Activated naive CD4-positive, alpha-beta T cell treated with anti-CD3 and anti-CD28 coated beads, Interleukin-2, amount 50 U/mL, for 72 hours (primary cell): ENCODE measurements at regions not wholly inside any gene's neighbourhood (a gene's known extent, or its start where the extent isn't known, plus 50 kb on each side); places are given as distances from the start of the nearest gene placed in this dataset.

Experiments
- ATAC-seq, 2 donors: fragments of 150-1000 bp; cut with Tn5 transposase; 2 replicates each; pipeline ENCODE4 v1.10.0; 2021; ENCODE audit warnings: mild to moderate bottlenecking in 2 of 2, moderate library complexity in 2 of 2
- DNase-seq, 2 donors: peaks; one replicate each; pipeline ENCODE4 v3.0.0; 2021 to 2022; ENCODE audit warnings: low spot score in 2 of 2
- H3K27ac Mint-ChIP-seq, 2 donors: one replicate each; pipeline ENCODE4 v1.8.0; 2022; ENCODE audit warnings: mild to moderate bottlenecking in 2 of 2, mixed read lengths in 2 of 2
- H3K36me3 Mint-ChIP-seq, 2 donors: one replicate each; pipeline ENCODE4 v1.8.0; 2022; ENCODE audit warnings: mixed read lengths in 2 of 2
- H3K9me3 Mint-ChIP-seq, 2 donors: one replicate each; pipeline ENCODE4 v1.8.0; 2022; ENCODE audit warnings: mixed read lengths in 2 of 2

- ATAC-seq (no peak), DNase-seq (no peak)
- Mint-ChIP-seq H3K27ac (no peak overlapping the region), H3K36me3 (no peaks in the 10 kb centered on the region), H3K9me3 (peaks cover 4 to 18% of the 10 kb centered on the region in 2 donors)
Observed at GRCh38 chr3:6079561-6080179, 781.2 kb upstream of the GRM7 start.

GRCh38 chr3:6088433-6088832 is 772.5 kb upstream of the GRM7 start:
- Mint-ChIP-seq H3K36me3 (no peaks in the 10 kb centered on the region), H3K27ac (no peak overlapping the region), H3K9me3 (peaks cover 9 to 12% of the 10 kb centered on the region in 2 donors)
- no peak for DNase-seq
- no peak for ATAC-seq

GRCh38 chr3:6089780-6090179 is 771.1 kb upstream of the GRM7 start:
- no peak for DNase-seq
- Mint-ChIP-seq H3K36me3 (no peaks in the 10 kb centered on the region), H3K27ac (no peak overlapping the region), H3K9me3 (peaks cover 7 to 8% of the 10 kb centered on the region in 2 donors)
- ATAC-seq: no peak

- Mint-ChIP-seq H3K27ac (no peak overlapping the region), H3K9me3 (peaks cover 7 to 8% of the 10 kb centered on the region in 2 donors), H3K36me3 (no peaks in the 10 kb centered on the region)
- no peak for ATAC-seq
- DNase-seq: no peak
Observed at GRCh38 chr3:6091262-6091661, 769.7 kb upstream of the GRM7 start.

- H3K27ac Mint-ChIP-seq: no peak overlapping the region
- H3K36me3 Mint-ChIP-seq: no peaks in the 10 kb centered on the region
- DNase-seq: no peak
- H3K9me3 Mint-ChIP-seq: peaks cover 8 to 12% of the 10 kb centered on the region in 2 donors
- no peak for ATAC-seq
Observed at GRCh38 chr3:6095006-6095405, 765.9 kb upstream of the GRM7 start.

GRCh38 chr3:6097021-6097420 is 763.9 kb upstream of the GRM7 start:
- peaks cover 8 to 16% of the 10 kb centered on the region in 2 donors for H3K9me3 Mint-ChIP-seq
- no peaks in the 10 kb centered on the region for H3K36me3 Mint-ChIP-seq
- DNase-seq (no peak), ATAC-seq (no peak)
- no peak overlapping the region for H3K27ac Mint-ChIP-seq

- peaks cover 8 to 18% of the 10 kb centered on the region in 2 donors for H3K9me3 Mint-ChIP-seq
- H3K27ac Mint-ChIP-seq: no peak overlapping the region
- no peaks in the 10 kb centered on the region for H3K36me3 Mint-ChIP-seq
- ATAC-seq (no peak), DNase-seq (no peak)
Observed at GRCh38 chr3:6097556-6097955, 763.4 kb upstream of the GRM7 start.

- ATAC-seq: no peak
- DNase-seq: no peak
- Mint-ChIP-seq H3K9me3 (peaks cover 0 to 15% of the 10 kb centered on the region in 2 donors), H3K27ac (no peak overlapping the region), H3K36me3 (no peaks in the 10 kb centered on the region)
Observed at GRCh38 chr3:6098516-6099157, 762.3 kb upstream of the GRM7 start.

- DNase-seq (no peak), ATAC-seq (no peak)
- Mint-ChIP-seq H3K27ac (no peak overlapping the region), H3K36me3 (no peaks in the 10 kb centered on the region), H3K9me3 (peaks cover under 1 to 15% of the 10 kb centered on the region in 2 donors)
Observed at GRCh38 chr3:6099458-6100075, 761.3 kb upstream of the GRM7 start.

GRCh38 chr3:6105187-6105586 is 755.7 kb upstream of the GRM7 start:
- peaks cover 7 to 10% of the 10 kb centered on the region in 2 donors for H3K9me3 Mint-ChIP-seq
- no peak for ATAC-seq
- H3K36me3 Mint-ChIP-seq: no peaks in the 10 kb centered on the region
- no peak for DNase-seq
- H3K27ac Mint-ChIP-seq: no peak overlapping the region

- no peak overlapping the region for H3K27ac Mint-ChIP-seq
- peaks cover 0 to 15% of the 10 kb centered on the region in 2 donors for H3K9me3 Mint-ChIP-seq
- ATAC-seq (no peak), DNase-seq (no peak)
- no peaks in the 10 kb centered on the region for H3K36me3 Mint-ChIP-seq
Observed at GRCh38 chr3:6108957-6109356, 752.0 kb upstream of the GRM7 start.

- no peaks in the 10 kb centered on the region for H3K36me3 Mint-ChIP-seq
- ATAC-seq: no peak
- no peak overlapping the region for H3K27ac Mint-ChIP-seq
- H3K9me3 Mint-ChIP-seq: peaks cover 0 to 8% of the 10 kb centered on the region in 2 donors
- no peak for DNase-seq
Observed at GRCh38 chr3:6110451-6110850, 750.5 kb upstream of the GRM7 start.

GRCh38 chr3:6112546-6112945 is 748.4 kb upstream of the GRM7 start:
- Mint-ChIP-seq H3K36me3 (no peaks in the 10 kb centered on the region), H3K9me3 (peaks cover 0 to 8% of the 10 kb centered on the region in 2 donors), H3K27ac (no peak overlapping the region)
- DNase-seq (no peak), ATAC-seq (no peak)

GRCh38 chr3:6113338-6113737 is 747.6 kb upstream of the GRM7 start:
- H3K27ac Mint-ChIP-seq: no peak overlapping the region
- H3K9me3 Mint-ChIP-seq: peaks cover 0 to 8% of the 10 kb centered on the region in 2 donors
- ATAC-seq (no peak), DNase-seq (no peak)
- H3K36me3 Mint-ChIP-seq: no peaks in the 10 kb centered on the region

- Mint-ChIP-seq H3K9me3 (peaks cover 4 to 8% of the 10 kb centered on the region in 2 donors), H3K36me3 (no peaks in the 10 kb centered on the region), H3K27ac (no peak overlapping the region)
- DNase-seq (no peak), ATAC-seq (no peak)
Observed at GRCh38 chr3:6119367-6119766, 741.5 kb upstream of the GRM7 start.

GRCh38 chr3:6120786-6121185 is 740.1 kb upstream of the GRM7 start:
- no peak overlapping the region for H3K27ac Mint-ChIP-seq
- peaks cover 4 to 8% of the 10 kb centered on the region in 2 donors for H3K9me3 Mint-ChIP-seq
- ATAC-seq (no peak), DNase-seq (no peak)
- no peaks in the 10 kb centered on the region for H3K36me3 Mint-ChIP-seq

GRCh38 chr3:6124875-6125274 is 736.0 kb upstream of the GRM7 start:
- Mint-ChIP-seq H3K9me3 (peaks cover 4 to 13% of the 10 kb centered on the region in 2 donors), H3K27ac (no peak overlapping the region), H3K36me3 (no peaks in the 10 kb centered on the region)
- DNase-seq (no peak), ATAC-seq (no peak)

GRCh38 chr3:6125520-6125919 is 735.4 kb upstream of the GRM7 start:
- Mint-ChIP-seq H3K36me3 (no peaks in the 10 kb centered on the region), H3K9me3 (peaks cover 4 to 16% of the 10 kb centered on the region in 2 donors), H3K27ac (no peak overlapping the region)
- DNase-seq (no peak), ATAC-seq (no peak)
